Neuronal stem cell (in vitro differentiated cells): ENCODE measurements at regions not wholly inside any gene's neighbourhood (a gene's known extent, or its start where the extent isn't known, plus 50 kb on each side); places are given as distances from the start of the nearest gene placed in this dataset.
A peak's percentile ranks its signal among the peaks of the same experiment; 100 is the strongest.

ENCODE experiments used
- DNase-seq: peaks from one replicate; pipeline ENCODE4 v3.0.0-alpha.2; 2013; ENCODE audit warnings: low spot score
- H2AFZ ChIP-seq: one replicate; pipeline ENCODE4 v1.6.1; 2013; ENCODE audit warnings: mild to moderate bottlenecking, low read length, inconsistent platforms
- H2AK5ac ChIP-seq: 2 replicates; pipeline ENCODE4 v1.6.1; 2013; ENCODE audit warnings: low read depth, mild to moderate bottlenecking, inconsistent platforms, low read length, moderate library complexity, mixed read lengths
- H2BK120ac ChIP-seq: 2 replicates; pipeline ENCODE4 v1.6.1; 2013; ENCODE audit warnings: low read depth, mild to moderate bottlenecking, inconsistent platforms, low read length, moderate library complexity, mixed read lengths
- H2BK12ac ChIP-seq: one replicate; pipeline ENCODE4 v1.6.1; 2013; ENCODE audit warnings: low read length, inconsistent platforms
- H2BK15ac ChIP-seq: 2 replicates; pipeline ENCODE4 v1.6.1; 2013; ENCODE audit warnings: mild to moderate bottlenecking, low read length, inconsistent platforms, mixed read lengths
- H2BK5ac ChIP-seq: one replicate; pipeline ENCODE4 v1.6.1; 2013; ENCODE audit warnings: inconsistent platforms, mild to moderate bottlenecking, low read length, moderate library complexity
- H3K14ac ChIP-seq: one replicate; pipeline ENCODE4 v1.6.1; 2013; ENCODE audit warnings: low read length, inconsistent platforms
- H3K18ac ChIP-seq: 2 replicates; pipeline ENCODE4 v1.6.1; 2013; ENCODE audit warnings: low read length, inconsistent platforms
- H3K23ac ChIP-seq: 2 replicates; pipeline ENCODE4 v1.6.1; 2013; ENCODE audit warnings: low read depth, mild to moderate bottlenecking, mixed read lengths, low read length, inconsistent platforms; ENCODE audit not compliant: poor library complexity
- H3K27ac ChIP-seq: replicated peaks from 3 replicates; pipeline ENCODE4 v1.5.1; 2013; ENCODE audit warnings: low read length, inconsistent platforms
- H3K27me3 ChIP-seq, 3 experiments: 2 replicates each; pipeline ENCODE4 v1.6.1; 2013; ENCODE audit warnings: low read length in 3 of 3, mild to moderate bottlenecking in 2 of 3, inconsistent platforms in 1 of 3, low read depth in 1 of 3, mixed read lengths in 1 of 3, moderate library complexity in 1 of 3; ENCODE audit not compliant: control insufficient read depth in 3 of 3, insufficient read depth in 3 of 3
- H3K36me3 ChIP-seq, 2 donors: replicated peaks in 1 of 2; 2 replicates each; pipeline ENCODE4 v1.6.1; 2013; ENCODE audit warnings: low read length in 2 of 2; ENCODE audit not compliant: control insufficient read depth in 2 of 2, insufficient read depth in 2 of 2
- H3K4ac ChIP-seq: 2 replicates; pipeline ENCODE4 v1.6.1; 2013; ENCODE audit warnings: inconsistent platforms, mild to moderate bottlenecking, low read length, moderate library complexity
- H3K4me1 ChIP-seq, 2 donors: 1 replicate in 1 of 2; 2 replicates in 1 of 2; pipeline ENCODE4 v1.6.1; 2013; ENCODE audit warnings: low read length in 2 of 2, low read depth in 1 of 2; ENCODE audit not compliant: control insufficient read depth in 2 of 2, insufficient read depth in 1 of 2
- H3K4me2 ChIP-seq: one replicate; pipeline ENCODE4 v1.6.1; 2013; ENCODE audit warnings: mild to moderate bottlenecking, low read length, inconsistent platforms; ENCODE audit not compliant: insufficient read depth, poor library complexity, severe bottlenecking
- H3K4me3 ChIP-seq, 2 donors: 2 replicates each; pipeline ENCODE4 v1.5.1; 2013; ENCODE audit warnings: low read length in 2 of 2, mild to moderate bottlenecking in 2 of 2, inconsistent platforms in 1 of 2, moderate library complexity in 1 of 2
- H3K79me1 ChIP-seq: one replicate; pipeline ENCODE4 v1.6.1; 2013; ENCODE audit warnings: low read depth, mild to moderate bottlenecking, inconsistent platforms, low read length, moderate library complexity
- H3K9ac ChIP-seq: one replicate; pipeline ENCODE4 v1.6.1; 2013; ENCODE audit warnings: mild to moderate bottlenecking, low read depth, low read length, inconsistent platforms; ENCODE audit not compliant: poor library complexity
- H3K9me3 ChIP-seq, 2 donors: replicated peaks in 1 of 2; 2 replicates each; pipeline versions ENCODE3 to v1.6.1; 2013; ENCODE audit warnings: low read length in 2 of 2, mild to moderate bottlenecking in 2 of 2, inconsistent platforms in 1 of 2, low read depth in 1 of 2, mixed read lengths in 1 of 2, moderate library complexity in 1 of 2; ENCODE audit not compliant: control insufficient read depth in 2 of 2, insufficient read depth in 1 of 2
- H4K8ac ChIP-seq: one replicate; pipeline ENCODE4 v1.6.1; 2013; ENCODE audit warnings: low read depth, mild to moderate bottlenecking, inconsistent platforms, low read length, moderate library complexity
- H4K91ac ChIP-seq: one replicate; pipeline ENCODE4 v1.6.1; 2013; ENCODE audit warnings: low read length, low read depth, mild to moderate bottlenecking, inconsistent platforms; ENCODE audit not compliant: poor library complexity
- WGBS, 2 donors: extraction: QIAGEN DNeasy Blood & Tissue Kit; methylation state at CpG; one replicate each; pipeline ENCODE4 v1.1.7; 2013; ENCODE audit warnings: missing lambda C conversion rate in 2 of 2, mixed read lengths in 1 of 2; ENCODE audit not compliant: insufficient read length in 2 of 2, insufficient replicate concordance in 1 of 2; ENCODE audit errors: extremely low coverage in 2 of 2; 5-methylcytosine and 5-hydroxymethylcytosine counted together

- no peaks in the 10 kb centered on the region for H3K4me1 ChIP-seq
- H3K79me1 ChIP-seq = no peaks in the 10 kb centered on the region
- no peak overlapping the region for H2AK5ac ChIP-seq
- H2BK15ac ChIP-seq = no peak overlapping the region
- DNase-seq = no peak
- H3K4me3 ChIP-seq = no peak overlapping the region
- H3K36me3 ChIP-seq = no peaks in the 10 kb centered on the region
- no peaks in the 10 kb centered on the region for H3K9me3 ChIP-seq
- no peak overlapping the region for H2BK12ac ChIP-seq
- H4K8ac ChIP-seq = no peak overlapping the region
- no CpG with 5 or more reads among the region's 2 CpGs for WGBS, 2 donors
- no peak overlapping the region for H3K27ac ChIP-seq
- no peak overlapping the region for H2AFZ ChIP-seq
- H3K4me2 ChIP-seq = no peak overlapping the region
- no peak overlapping the region for H3K23ac ChIP-seq
- H3K9ac ChIP-seq = no peak overlapping the region
- H2BK120ac ChIP-seq = no peak overlapping the region
- H3K4ac ChIP-seq = no peak overlapping the region
- H2BK5ac ChIP-seq = no peak overlapping the region
- H3K14ac ChIP-seq = no peak overlapping the region
- H3K27me3 ChIP-seq = peaks cover 0 to 6% (median 0%) of the 10 kb centered on the region in 3 experiments
- H4K91ac ChIP-seq = no peak overlapping the region
- H3K18ac ChIP-seq = no peak overlapping the region
Measured at GRCh38 chr20:48090314-48090713, 305.0 kb upstream of the SULF2 start.

GRCh38 chr20:48080583-48080982 is 295.3 kb upstream of the SULF2 start:
- peaks cover 0 to 3% of the 10 kb centered on the region in 2 donors for H3K4me1 ChIP-seq
- no peak overlapping the region for H2BK5ac ChIP-seq
- H3K27ac ChIP-seq = no peak overlapping the region
- peaks cover 0 to 7% (median 0%) of the 10 kb centered on the region in 3 experiments for H3K27me3 ChIP-seq
- no peak overlapping the region for H4K91ac ChIP-seq
- no peak for DNase-seq
- H3K18ac ChIP-seq = no peak overlapping the region
- H3K9ac ChIP-seq = no peak overlapping the region
- H3K4ac ChIP-seq = no peak overlapping the region
- no peak overlapping the region for H2BK15ac ChIP-seq
- no CpG with 5 or more reads among the region's 2 CpGs for WGBS, 2 donors
- H2AFZ ChIP-seq = no peak overlapping the region
- no peak overlapping the region for H2BK12ac ChIP-seq
- H3K4me2 ChIP-seq = no peak overlapping the region
- H3K36me3 ChIP-seq = no peaks in the 10 kb centered on the region
- H3K4me3 ChIP-seq = no peak overlapping the region
- no peaks in the 10 kb centered on the region for H3K79me1 ChIP-seq
- no peak overlapping the region for H2BK120ac ChIP-seq
- H3K9me3 ChIP-seq = peaks cover 0 to 3% of the 10 kb centered on the region in 2 donors
- H3K23ac ChIP-seq = no peak overlapping the region
- H3K14ac ChIP-seq = no peak overlapping the region
- no peak overlapping the region for H2AK5ac ChIP-seq
- no peak overlapping the region for H4K8ac ChIP-seq

DNA sequence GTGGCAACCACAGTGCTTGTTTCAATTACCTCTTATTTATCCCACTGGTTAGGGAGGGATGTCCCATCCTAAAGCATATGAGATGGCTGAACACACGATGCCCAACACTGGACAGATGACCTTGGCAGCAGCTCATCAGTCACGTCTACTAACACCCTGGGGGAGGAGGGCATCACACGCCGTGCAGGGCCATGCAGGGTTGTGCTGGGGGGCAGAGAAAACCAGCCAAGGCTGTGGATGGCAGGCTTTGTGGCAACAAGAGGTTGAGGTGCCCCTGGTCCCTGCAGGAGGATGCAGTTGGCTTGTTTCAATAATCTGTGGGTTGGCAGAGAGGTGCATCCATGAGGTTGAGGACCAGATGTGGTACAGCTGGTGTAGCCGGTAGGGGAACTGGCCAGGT is 293.7 kb upstream of the SULF2 start:
- Histone ChIP-seq H3K9ac (no peak overlapping the region), H3K27me3 (peaks cover 0 to 7% (median 0%) of the 10 kb centered on the region in 3 experiments), H3K14ac (no peak overlapping the region), H3K4me1 (peaks cover 0 to 3% of the 10 kb centered on the region in 2 donors), H3K18ac (peak overlapping the region; percentile 20), H3K9me3 (no peaks in the 10 kb centered on the region), H2AFZ (no peak overlapping the region), H2BK12ac (no peak overlapping the region), H2AK5ac (no peak overlapping the region), H2BK5ac (no peak overlapping the region), H3K4me3 (no peak overlapping the region), H2BK15ac (no peak overlapping the region), H4K8ac (no peak overlapping the region), H3K23ac (no peak overlapping the region), H2BK120ac (no peak overlapping the region), H3K36me3 (no peaks in the 10 kb centered on the region), H4K91ac (no peak overlapping the region), H3K4ac (no peak overlapping the region), H3K27ac (no peak overlapping the region), H3K79me1 (no peaks in the 10 kb centered on the region), H3K4me2 (no peak overlapping the region)
- no CpG with 5 or more reads among the region's 5 CpGs for WGBS, 2 donors
- DNase-seq = no peak

DNA sequence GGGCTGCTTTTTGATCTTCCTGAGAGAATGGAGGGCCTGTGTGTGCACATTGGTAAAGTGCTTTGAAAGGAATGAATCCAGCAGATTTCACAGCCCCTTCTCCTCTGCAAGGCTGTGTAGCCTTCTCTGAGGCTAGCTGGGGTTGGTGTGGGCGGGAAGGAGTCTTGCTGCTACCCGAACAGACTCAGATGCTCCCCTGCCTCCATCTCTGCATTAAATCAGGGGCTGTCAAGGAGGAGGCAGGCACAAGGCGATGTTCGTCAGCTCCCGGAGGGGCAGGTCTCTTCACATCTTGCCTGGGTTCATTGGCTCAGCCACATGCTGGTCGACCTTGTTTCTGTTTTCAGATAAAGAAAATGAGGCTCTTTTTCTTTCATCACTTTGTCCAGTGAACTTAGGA is 291.5 kb upstream of the SULF2 start:
- Histone ChIP-seq H2AFZ (no peak overlapping the region), H3K4me2 (no peak overlapping the region), H3K18ac (peak overlapping the region; percentile 67), H3K79me1 (no peaks in the 10 kb centered on the region), H3K9ac (no peak overlapping the region), H3K14ac (no peak overlapping the region), H4K8ac (no peak overlapping the region), H3K4ac (no peak overlapping the region), H4K91ac (no peak overlapping the region), H2BK5ac (no peak overlapping the region), H2AK5ac (no peak overlapping the region), H2BK15ac (no peak overlapping the region), H3K4me3 (no peak overlapping the region), H3K27ac (no peak overlapping the region), H3K27me3 (peaks cover 0 to 7% (median 0%) of the 10 kb centered on the region in 3 experiments), H3K23ac (no peak overlapping the region), H3K4me1 (peaks cover 0 to 3% of the 10 kb centered on the region in 2 donors), H2BK12ac (no peak overlapping the region), H2BK120ac (no peak overlapping the region), H3K36me3 (no peaks in the 10 kb centered on the region), H3K9me3 (no peaks in the 10 kb centered on the region)
- no peak for DNase-seq
- WGBS, 2 donors = no CpG with 5 or more reads among the region's 6 CpGs
